Effector CD4-positive, alpha-beta T cell (primary cell): ENCODE measurements at regions not wholly inside any gene's neighbourhood (a gene's known extent, or its start where the extent isn't known, plus 50 kb on each side); places are given as distances from the start of the nearest gene placed in this dataset.
"Not testable (repeated sequence)": the region's sequence is repeated elsewhere in the genome, so short reads cannot be mapped to it uniquely, and the experiment has no call there.

Source experiments
- DNase-seq: peaks from one replicate; pipeline ENCODE4 v3.0.0-alpha.2; 2020

DNA sequence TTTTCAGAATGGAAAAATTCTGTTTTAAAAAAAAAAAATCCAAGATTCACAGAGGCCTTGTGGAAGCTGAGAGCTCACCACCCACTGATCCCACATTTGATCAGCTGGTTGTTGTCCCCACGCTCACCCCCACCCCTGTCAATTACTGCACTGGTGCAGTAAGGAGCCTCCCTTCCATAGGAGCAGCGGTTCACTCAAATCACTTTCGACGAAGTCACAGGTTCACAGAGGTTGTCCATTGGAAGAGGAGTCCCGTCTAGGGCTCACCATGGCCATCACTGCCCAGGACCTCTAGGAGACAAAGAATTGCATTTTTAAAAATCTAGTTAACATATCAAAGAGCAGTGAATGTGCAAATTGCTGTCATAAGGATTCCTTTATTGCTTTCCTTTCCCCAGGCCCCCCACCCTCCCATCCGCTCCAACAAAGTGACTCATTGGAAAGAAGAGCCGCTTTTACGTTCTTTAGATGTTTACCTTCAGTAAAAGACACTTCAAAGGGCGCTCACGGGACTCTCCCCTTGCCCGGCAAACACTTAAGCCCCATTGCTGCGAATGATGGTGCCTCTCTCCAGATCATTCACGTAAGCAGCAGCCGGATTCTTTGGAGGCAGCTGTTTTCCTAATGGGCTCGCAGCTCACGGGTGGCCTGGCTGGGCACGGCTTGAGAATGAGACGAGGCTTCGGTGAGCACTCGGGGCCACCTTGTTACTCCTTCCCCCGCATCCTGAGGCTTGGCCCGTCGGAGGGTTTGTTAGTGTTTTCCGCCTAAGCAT is 165.5 kb upstream of the SALL3 start:
- no peak for DNase-seq

DNA sequence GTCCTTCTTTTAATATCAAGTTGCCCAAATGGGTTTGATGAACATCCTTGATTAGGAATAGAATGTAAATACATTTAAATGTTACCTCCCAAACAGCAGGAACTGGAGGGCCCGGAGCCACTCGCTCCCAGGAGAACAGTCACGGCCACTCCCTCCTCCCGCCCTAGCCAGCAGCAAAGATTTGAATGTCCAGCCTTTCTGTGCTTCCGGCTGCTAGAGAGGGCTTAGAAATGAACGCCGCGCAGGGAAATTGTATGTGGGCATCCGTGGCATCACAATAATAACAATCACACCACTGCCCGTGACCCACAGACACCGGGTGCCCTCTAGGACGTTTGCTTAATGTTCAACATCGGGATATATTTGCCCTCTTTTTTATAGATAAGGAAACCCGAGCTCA is 164.9 kb upstream of the SALL3 start:
- DNase-seq = no peak

DNA sequence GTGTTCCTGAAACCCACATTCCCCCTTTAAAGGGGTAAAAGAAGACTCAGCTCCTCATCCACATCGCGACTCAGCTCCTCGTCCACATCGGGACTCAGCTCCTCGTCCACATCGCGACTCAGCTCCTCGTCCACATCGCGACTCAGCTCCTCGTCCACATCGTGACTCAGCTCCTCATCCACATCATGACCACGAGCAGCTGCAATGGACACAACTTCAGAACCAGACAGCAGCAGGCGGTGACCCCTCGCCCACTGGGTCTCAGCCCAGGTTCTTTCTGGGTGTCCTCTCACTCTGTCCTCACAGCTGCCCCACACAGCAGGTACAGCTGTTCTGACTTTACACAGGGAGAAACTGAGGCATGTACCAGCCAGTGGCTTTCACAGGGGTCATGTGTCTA is 163.5 kb upstream of the SALL3 start:
- no peak for DNase-seq

DNA sequence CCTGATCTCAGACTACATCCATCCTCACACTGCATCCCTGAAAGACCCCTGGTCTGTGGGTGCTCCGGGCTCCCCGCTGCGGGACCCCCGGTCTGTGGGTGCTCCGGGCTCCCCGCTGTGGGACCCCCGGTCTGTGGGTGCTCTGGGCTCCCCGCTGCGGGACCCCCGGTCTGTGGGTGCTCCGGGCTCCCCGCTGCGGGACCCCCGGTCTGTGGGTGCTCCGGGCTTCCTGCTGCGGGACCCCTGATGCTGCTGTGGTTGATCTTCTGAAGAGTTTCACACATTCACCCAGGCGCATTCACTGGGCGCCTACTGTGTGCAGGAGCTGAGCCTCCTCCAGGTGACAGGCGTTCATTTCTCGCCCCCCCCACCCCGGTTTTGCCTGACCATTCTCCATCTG is 162.7 kb upstream of the SALL3 start:
- no peak for DNase-seq

GRCh38 chr18:78818495-78818894 is 161.1 kb upstream of the SALL3 start:
- no peak for DNase-seq

DNA sequence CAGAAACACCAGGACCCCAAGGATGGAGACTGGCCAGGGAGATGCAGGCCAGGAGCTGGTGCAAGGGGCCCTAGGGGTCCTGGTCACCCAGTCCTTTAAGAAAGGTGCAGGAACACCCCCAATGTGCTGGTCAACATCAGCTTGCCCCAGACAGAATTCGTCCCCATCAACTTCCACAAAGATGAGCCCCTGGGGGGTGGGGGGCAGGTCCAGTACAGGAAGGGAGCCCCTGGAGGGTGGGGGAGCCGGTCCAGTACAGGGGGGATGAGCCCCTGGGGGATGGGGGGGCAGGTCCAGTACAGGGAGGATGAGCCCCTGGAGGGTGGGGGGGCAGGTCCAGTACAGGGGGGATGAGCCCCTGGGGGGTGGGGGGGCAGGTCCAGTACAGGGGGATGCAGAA is 160.7 kb upstream of the SALL3 start:
- no peak for DNase-seq

GRCh38 chr18:78820161-78820834 is 159.3 kb upstream of the SALL3 start:
- DNase-seq = no peak

DNA sequence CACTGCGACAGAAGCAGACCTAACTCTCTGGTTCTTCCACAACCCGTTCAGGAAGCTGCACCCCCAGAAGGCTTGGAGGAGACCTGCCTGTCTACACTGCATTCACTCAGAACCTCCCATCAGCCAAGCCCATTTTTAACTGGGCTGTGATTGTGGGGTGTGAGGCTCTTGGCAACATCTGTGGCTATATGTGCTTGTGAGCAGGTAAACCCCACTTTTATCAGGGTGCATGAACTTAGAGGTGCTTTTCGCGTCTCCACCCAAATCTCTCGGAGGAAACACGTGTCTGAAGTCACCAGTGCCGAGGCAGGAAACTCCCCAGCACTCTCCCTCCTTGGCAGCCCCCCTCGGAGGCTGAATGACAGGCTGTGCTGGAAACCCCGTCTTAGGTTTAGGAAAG is 158.2 kb upstream of the SALL3 start:
- no peak for DNase-seq

DNA sequence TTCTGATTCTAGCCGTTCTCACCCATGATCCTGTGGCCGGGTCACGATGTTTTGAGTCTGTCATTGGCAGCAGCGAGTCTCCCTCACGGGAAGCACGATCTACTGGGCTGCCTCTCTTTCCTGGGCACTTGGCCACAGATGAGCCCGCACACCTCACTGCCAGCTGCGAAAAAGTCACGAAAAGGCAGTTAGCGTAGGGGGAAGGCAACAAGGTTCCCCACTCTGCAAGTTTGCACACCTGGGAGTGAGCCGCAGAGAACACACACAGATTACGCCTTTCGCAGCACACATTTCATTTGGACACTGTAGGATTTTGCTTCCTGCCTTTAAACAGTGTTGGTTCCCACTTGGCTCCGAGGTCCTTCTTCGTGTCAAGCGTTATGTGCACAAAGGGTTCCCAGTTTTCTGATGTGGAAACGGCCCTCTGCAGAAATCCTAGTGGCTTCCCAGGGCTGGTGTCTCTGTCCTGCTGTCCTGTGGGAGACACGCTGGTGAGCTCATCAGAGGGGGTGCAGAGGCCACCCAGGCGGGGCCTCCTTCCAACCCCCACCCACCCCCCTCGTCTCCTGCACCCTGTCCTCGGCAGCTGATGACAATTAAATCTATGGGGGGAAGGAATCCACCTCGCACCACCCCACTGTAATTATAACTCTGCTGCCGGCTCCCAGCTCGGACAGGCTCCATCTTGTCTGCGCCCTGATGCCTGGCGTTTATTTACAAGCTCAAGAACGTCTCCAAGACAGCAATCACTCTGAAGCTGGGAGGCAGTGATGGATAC is 157.3 kb upstream of the SALL3 start:
- no peak for DNase-seq

- no peak for DNase-seq
Observed at GRCh38 chr18:78822949-78823285, 156.7 kb upstream of the SALL3 start.

GRCh38 chr18:78825168-78825567 is 154.4 kb upstream of the SALL3 start:
- no peak for DNase-seq

DNA sequence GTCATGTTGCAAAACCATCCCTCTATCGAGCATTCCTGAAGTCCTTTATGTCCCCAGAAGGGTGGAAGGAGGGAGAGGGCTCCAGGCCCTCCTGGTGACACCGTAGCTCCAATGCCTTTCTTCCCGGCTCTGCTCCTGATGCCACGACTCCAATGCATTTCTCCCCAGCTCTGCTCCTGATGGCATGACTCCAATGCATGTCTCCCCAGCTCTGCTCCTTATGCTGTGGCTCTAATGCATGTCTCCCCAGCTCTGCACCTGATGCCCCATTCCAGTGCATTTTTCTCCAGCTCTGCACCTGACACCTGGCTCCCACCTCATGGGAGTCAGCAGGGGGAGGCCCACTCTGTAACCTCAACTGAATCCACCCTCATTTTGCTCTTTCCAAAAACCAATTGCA is 153.0 kb upstream of the SALL3 start:
- DNase-seq = no peak

DNA sequence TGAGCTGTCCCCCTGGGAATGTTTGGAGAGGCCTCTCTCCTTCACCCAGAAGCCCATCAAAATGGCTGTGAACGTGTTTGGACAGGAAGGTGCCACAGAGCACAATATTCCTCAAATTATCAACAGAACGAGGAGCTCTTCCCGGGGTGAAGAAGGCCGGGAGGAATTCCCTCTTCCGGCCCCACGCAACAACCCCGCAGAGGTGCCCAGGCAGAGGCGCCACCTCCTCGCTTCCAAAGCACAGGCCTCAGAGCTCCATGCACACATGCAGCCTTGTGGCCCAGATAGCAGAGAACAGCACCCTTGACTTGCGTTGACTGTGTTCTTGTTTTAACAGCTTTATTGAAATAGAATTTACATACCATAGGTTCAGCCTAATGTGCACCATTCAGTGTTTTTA is 152.5 kb upstream of the SALL3 start:
- DNase-seq = no peak

- DNase-seq = no peak
Observed at GRCh38 chr18:78828131-78828530, 151.5 kb upstream of the SALL3 start.

- not testable (repeated sequence) for DNase-seq
Observed at GRCh38 chr18:78829026-78829425, 150.6 kb upstream of the SALL3 start.

- DNase-seq = no peak
Observed at GRCh38 chr18:78830161-78830560, 149.5 kb upstream of the SALL3 start.

- DNase-seq = no peak
Observed at GRCh38 chr18:78830826-78831225, 148.8 kb upstream of the SALL3 start.

- no peak for DNase-seq
Observed at GRCh38 chr18:78831603-78832002, 148.0 kb upstream of the SALL3 start.

- no peak for DNase-seq
Observed at GRCh38 chr18:78833833-78834232, 145.8 kb upstream of the SALL3 start.

GRCh38 chr18:78836838-78837237 is 142.8 kb upstream of the SALL3 start:
- DNase-seq = no peak

DNA sequence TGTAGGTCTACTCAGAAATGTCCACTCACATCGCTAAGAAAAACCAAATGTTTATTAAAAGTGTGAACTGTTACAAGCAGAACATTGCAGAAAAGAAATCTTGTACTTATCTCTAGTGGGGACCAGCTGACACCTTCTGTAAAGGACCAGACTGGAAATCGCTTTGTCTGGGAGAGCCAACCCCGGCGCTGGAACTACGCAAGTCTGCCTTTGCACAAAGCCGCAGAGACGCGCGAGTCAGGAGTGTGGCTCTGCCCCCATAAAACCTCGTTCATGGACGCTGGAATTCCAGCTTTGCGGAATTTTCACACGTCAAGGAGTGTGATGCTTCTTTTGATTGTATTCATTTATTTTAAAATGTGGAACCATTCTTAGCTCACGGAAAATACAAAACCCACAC is 141.9 kb upstream of the SALL3 start:
- no peak for DNase-seq

DNA sequence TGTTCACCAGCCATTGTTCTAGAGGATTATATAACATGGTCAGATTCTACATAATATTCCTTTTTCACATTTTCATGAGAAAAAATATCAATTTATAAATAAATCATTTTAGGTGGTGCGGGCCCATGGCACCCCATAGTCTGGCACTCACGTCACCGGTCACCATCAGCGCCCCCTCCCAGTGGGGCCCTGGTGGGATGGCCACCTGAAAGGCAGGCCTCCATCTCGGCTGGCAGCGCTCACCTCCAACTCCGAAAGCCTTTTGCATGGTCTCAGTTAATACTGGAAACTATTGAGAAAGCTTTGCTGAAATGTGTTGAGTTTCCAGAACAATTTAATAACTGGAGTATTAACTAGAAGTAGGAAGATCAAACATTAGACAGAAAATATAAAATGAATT is 141.4 kb upstream of the SALL3 start:
- DNase-seq = no peak

DNA sequence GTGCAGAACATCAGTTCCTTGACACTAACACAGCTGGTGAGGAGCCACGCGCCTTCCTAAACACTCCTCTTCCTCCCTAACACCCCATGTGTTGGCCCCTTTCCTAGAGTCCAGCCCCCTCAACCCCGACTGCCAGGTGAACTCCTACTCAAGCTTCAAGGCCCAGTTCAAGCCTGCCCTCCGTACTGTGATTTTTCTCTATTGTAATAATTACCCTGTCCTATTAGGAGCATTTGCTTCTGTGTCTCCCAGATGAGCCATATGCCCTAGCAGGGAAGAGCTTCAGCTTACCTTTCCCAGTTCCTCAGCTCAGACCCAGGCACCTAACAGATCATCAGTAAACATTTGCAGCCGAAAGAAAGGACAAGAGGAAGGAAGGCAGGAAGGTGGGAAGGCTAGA is 130.6 kb upstream of the SALL3 start:
- DNase-seq = no peak

DNA sequence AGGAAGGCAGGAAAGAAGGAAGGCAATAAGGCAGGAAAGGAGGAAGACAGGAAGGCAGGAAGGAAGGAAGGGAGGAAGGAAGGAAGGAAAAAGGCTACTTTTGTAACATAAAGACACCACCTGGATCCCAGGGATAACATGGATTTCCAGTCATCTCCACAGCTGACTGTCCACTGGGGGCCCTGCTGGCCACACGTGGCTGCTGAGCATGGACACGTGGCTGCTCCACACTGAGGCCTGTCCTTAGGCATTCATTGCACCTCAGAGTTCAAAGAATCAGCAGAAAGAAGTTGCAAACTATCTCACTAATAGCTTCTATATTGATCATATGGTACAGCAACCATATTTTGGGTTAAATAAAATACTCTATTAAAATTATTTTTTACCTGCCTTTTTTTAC is 130.2 kb upstream of the SALL3 start:
- no peak for DNase-seq
